ENCODE measurements at regions not wholly inside any gene's neighbourhood (a gene's known extent, or its start where the extent isn't known, plus 50 kb on each side); places are given as distances from the start of the nearest gene placed in this dataset.

- Histone ChIP-seq H3K4me3 (no peak overlapping the region), H3K27ac (ENCODE audit: low read depth) (no peak overlapping the region), H3K4me1 (ENCODE audit: insufficient read depth) (no peaks in the 10 kb centered on the region), H4K20me1 (replicated peaks; ENCODE audit: insufficient read depth) (no peaks in the 10 kb centered on the region), H3K36me3 (ENCODE audit: insufficient read depth) (no peaks in the 10 kb centered on the region), H3K79me2 (replicated peaks; ENCODE audit: insufficient read depth) (no peaks in the 10 kb centered on the region), H2AFZ (no peak overlapping the region), H3K9me2 (ENCODE audit: insufficient read depth) (peaks cover 3% of the 10 kb centered on the region; the same call in 1 of the 2 replicates), H3K27me3 (ENCODE audit: insufficient read depth) (no peaks in the 10 kb centered on the region), H3K4me2 (no peak overlapping the region), H3F3A (replicated peaks; ENCODE audit: low read depth) (no peaks in the 10 kb centered on the region)
- Mint-ChIP-seq H3K36me3 (ENCODE audit: low read depth) (no peaks in the 10 kb centered on the region), H3K27me3 (ENCODE audit: insufficient read depth, low read depth, poor library complexity) (no peaks in the 10 kb centered on the region), H3K4me1 (0 out of 3 replicates have a peak, but pooled peaks cover 2% of the 10 kb centered on the region), H3K27ac (no peak overlapping the region), H3K9me3 (no peaks in the 10 kb centered on the region; the same call in 1 of the 3 replicates), H3K4me3 (no peak overlapping the region)
- DNase-seq (ENCODE audit: low spot score) (no peak), ATAC-seq (no peak)
- TF ChIP-seq CREB1 (CRISPR knock-in tag; IDR thresholded peaks at IDR 0.05; ENCODE audit: low read depth) (no peak), ZNF114 (CRISPR knock-in tag; IDR thresholded peaks at IDR 0.05) (no peak), STAT1 (IDR thresholded peaks at IDR 0.05; ENCODE audit: unreplicated experiment) (no peak), NANOG (IDR thresholded peaks at IDR 0.05; ENCODE audit: borderline replicate concordance) (no peak), EZH2 (IDR thresholded peaks at IDR 0.05; ENCODE audit: low read depth, unreplicated experiment) (no peak), EZH2phosphoT487 (IDR thresholded peaks at IDR 0.05; ENCODE audit: unreplicated experiment) (no peak), ZNF462 (CRISPR knock-in tag; IDR thresholded peaks at IDR 0.05) (no peak), JUNB (IDR thresholded peaks at IDR 0.05; ENCODE audit: unreplicated experiment) (no peak)
Observed at GRCh38 chr2:117101613-117102012, 712.9 kb upstream of the DDX18 start.
